ENCODE measurements at regions not wholly inside any gene's neighbourhood (a gene's known extent, or its start where the extent isn't known, plus 50 kb on each side); places are given as distances from the start of the nearest gene placed in this dataset.
"Not testable (repeated sequence)": the region's sequence is repeated elsewhere in the genome, so short reads cannot be mapped to it uniquely, and the experiment has no call there.

- DNase-seq, result no peak
Observed at GRCh38 chr6:56798163-56798562, 155.5 kb upstream of the DST start.

- DNase-seq, result no peak
Observed at GRCh38 chr6:56796196-56796532, 153.5 kb upstream of the DST start.

- no peak for DNase-seq
Observed at GRCh38 chr6:56795466-56796195, 152.9 kb upstream of the DST start.

- DNase-seq, result no peak
Observed at GRCh38 chr6:56794421-56794820, 151.7 kb upstream of the DST start.

- DNase-seq, result no peak
Observed at GRCh38 chr6:56793938-56794337, 151.2 kb upstream of the DST start.

- DNase-seq, result no peak
Observed at GRCh38 chr6:56790414-56790813, 147.7 kb upstream of the DST start.

- no peak for DNase-seq
Observed at GRCh38 chr6:56789879-56790278, 147.2 kb upstream of the DST start.

GRCh38 chr6:56789342-56789741 lies 146.7 kb upstream of the DST start:
- no peak for DNase-seq

- no peak for DNase-seq
Observed at GRCh38 chr6:56787209-56787608, 144.5 kb upstream of the DST start.

GRCh38 chr6:56786256-56786655 lies 143.6 kb upstream of the DST start:
- DNase-seq, result no peak

GRCh38 chr6:56785536-56785935 lies 142.8 kb upstream of the DST start:
- DNase-seq, result not testable (repeated sequence)

- not testable (repeated sequence) for DNase-seq
Observed at GRCh38 chr6:56780109-56780508, 137.4 kb upstream of the DST start.

- DNase-seq, result not testable (repeated sequence)
Observed at GRCh38 chr6:56778503-56778902, 135.8 kb upstream of the DST start.

GRCh38 chr6:56775498-56776166 lies 132.9 kb upstream of the DST start:
- no peak for DNase-seq

GRCh38 chr6:56772737-56773184 lies 130.1 kb upstream of the DST start:
- DNase-seq, result no peak

GRCh38 chr6:56771929-56772607 lies 129.4 kb upstream of the DST start:
- no peak for DNase-seq

- no peak for DNase-seq
Observed at GRCh38 chr6:56771189-56771588, 128.5 kb upstream of the DST start.

- no peak for DNase-seq
Observed at GRCh38 chr6:56770011-56770520, 127.4 kb upstream of the DST start.

GRCh38 chr6:56767892-56768531 lies 125.3 kb upstream of the DST start:
- no peak for DNase-seq

GRCh38 chr6:56767435-56767834 lies 124.7 kb upstream of the DST start:
- no peak for DNase-seq

GRCh38 chr6:56766806-56767178 lies 124.1 kb upstream of the DST start:
- no peak for DNase-seq

GRCh38 chr6:56766139-56766805 lies 123.6 kb upstream of the DST start:
- no peak for DNase-seq

- DNase-seq, result no peak
Observed at GRCh38 chr6:56765494-56765893, 122.8 kb upstream of the DST start.
